ENCODE measurements at regions not wholly inside any gene's neighbourhood (a gene's known extent, or its start where the extent isn't known, plus 50 kb on each side); places are given as distances from the start of the nearest gene placed in this dataset.

DNA sequence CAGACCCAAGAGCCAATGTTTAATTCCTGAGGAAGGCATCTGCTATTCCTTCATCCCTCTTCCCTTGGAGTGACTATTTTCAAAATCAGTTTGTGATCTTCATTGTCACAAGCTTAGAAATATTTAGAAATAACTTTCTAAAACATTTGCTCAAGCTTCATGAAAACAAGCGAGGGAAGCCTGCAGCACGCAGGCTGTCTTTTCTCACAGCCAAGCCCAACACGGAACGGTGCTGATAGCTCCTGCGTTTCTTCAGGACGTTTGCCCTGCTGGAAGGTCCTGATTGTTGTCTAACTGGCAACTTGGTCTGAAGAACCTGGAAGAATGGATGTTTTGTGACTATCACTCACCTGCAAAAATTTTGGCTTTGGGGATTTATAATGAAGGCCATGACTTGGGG lies 152.5 kb downstream of the FGF9 start:
- DNase-seq = no peak

DNA sequence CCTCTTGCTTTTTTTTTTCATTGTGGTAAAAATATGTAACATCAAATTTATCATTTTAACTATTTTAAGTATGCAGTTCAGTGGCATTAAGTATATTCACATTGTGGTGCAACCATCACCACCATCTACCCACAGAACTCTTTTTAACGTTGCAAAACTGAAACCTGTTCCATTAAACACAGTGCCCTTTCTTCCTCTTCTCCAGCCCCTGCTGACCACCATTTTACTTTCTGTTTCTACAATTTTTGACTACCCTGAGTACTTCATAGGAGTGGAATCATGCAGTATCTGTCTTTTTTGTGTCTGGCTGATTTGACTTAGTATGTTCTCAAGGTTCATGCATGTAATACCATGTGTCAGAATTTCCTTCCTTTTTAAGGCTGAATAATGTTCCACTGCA lies 153.1 kb downstream of the FGF9 start:
- DNase-seq = no peak

DNA sequence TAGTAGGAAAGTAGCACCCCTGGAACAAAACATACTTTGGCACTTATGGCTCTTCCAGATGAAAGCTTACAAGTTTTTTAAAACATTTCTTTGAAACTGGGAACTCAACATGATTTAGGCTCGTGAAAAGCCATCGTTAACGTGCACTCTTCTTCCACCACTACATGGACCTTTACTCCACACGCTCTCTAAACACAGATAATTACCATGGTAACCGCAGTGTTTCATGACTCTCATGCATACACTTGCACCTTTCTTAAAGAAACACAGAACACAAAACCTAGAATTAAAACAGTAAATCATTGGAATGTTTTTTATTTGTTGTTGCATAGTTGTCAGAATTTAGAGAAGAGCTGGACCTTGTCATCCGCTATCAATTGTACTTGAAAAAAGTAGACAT lies 154.3 kb downstream of the FGF9 start:
- no peak for DNase-seq

DNA sequence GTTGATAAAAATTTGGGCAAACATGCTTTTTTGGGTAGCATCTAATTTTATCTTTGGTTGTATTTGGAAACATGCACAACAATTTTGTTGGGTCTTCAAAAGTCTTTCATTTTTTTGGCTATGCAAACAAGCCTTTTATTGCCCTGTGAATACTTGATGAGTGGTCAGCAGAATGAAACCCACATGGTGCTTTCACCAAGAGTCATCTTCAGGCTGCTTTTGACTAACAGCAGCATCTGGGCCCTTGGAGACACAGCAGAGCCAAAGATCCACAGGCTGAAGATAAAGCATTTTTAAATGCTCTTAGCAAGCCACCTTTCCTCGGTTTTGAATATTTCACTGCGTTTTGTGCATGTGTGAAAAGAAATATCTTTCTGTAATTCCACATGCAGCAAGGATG lies 154.9 kb downstream of the FGF9 start:
- DNase-seq = no peak

DNA sequence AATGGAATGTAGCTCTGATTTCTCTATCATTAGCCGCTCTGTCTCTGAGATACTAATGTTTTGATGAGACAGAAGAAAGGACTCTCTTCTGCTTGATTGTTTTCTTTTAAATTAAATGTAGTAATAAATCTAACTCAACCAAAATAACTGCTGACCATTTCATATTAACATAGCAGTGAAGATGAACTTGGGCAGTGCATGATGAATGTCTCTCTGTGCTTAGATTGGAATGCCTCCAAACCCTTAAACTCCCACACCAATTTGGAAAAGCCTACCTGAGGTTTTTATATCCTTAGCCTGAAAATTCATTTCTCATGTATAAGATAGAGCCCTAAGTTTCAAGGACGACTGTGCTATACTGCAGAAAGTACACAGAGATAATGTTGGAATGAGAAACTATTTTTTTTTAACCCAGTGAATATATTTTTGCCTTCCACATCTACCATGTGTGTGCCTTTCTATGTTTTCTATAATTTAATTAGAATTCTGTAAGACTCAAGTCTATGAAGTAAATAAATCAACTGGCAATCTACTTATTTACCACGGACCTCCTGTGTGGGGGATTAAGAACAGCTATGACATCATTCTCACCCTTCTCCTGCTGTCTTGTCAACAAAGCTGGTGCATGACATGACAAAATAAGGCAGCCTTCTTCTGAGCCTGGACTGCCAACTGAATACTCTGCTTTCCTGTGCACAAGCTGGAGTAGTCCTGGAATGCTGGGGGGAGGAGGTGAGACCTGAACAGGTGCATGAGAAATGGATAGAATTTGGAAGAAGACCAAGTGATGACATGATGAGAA lies 155.5 kb downstream of the FGF9 start:
- no peak for DNase-seq

DNA sequence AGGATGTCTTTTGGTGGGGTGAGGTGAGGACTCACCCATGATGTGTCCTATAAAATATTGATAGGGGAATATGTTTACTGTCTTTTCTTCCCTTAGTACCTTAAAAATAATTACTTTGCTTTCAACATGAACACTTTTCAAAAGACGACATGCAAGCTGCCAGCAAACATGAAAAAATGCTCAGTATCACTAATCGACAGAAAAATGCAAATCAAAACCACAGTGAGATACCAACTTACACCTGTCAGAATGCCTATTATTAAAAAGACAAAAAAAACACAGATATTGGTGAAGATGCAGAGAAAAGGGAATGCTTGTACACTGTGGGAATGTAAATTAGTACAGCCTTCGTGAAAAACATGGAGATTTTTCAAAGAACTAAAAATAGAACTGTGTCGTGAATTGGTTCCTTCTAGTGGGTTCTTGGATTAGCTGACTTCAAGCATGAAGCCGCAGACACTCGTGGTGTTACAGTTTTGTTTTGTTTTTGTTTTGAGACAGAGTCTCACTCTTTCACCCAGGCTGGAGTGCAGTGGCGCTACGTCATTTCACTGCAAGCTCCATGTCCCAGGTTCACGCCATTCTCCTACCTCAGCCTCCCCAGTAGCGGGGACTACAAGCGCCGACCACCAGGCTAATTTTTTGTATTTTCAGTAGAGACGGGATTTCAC lies 160.9 kb downstream of the FGF9 start:
- no peak for DNase-seq

DNA sequence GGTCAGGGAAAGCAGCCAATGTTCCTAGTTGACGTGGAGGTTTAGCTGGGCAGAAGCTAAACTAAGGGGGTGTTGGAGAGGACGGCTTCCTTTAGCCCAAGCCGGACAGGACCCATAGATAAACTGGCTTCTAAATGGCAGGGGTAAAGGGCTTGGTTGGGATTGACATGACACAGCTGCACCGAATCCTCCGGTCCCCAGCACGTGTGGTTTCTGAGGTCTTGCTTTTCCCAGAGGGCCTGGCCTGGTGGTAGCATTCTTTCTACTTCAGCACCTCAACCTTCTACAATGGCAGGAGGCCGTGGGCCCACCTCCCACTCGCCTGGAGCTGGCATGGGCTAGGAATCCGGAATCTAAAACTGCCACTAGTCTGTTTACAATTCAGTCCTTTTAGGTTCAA lies 163.0 kb downstream of the FGF9 start:
- no peak for DNase-seq

DNA sequence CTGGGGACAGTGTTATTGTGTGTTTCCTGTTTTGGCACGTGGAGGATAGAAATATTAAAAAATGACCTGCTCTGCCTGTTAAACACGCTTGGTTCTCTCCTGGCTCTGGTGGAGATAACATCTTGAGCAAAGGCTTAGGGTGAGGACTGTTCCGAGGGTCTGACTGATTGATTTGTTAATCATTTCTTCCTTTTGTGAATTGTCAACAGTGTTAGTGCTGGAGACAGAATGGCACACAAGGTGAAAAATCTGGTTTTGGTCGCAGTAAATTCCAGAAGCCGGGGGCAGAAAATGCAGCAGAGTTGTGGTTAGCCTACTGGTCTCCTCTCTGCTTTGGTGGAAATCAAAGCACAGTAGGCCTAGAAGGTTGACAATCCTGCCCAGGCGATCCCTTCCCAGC lies 163.6 kb downstream of the FGF9 start:
- no peak for DNase-seq

DNA sequence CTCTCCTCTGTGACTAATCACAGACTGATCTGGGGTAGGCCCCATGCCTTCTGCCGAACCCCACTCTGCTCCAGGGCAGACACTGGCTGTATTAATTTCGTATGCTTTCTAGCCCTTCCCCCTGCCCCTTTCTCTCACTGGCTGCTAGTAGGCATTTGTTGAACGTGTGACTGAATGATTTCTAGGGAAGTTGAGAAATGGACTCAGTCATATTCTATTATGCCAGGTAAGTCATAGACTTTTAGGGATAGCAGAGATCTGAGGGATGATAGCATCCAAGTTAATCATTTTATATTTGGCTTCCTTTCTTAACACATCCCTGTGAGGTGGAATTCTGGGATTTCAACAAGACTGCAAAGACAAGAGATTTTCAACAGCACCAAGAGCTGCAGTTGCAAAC lies 166.4 kb downstream of the FGF9 start:
- DNase-seq = no peak

DNA sequence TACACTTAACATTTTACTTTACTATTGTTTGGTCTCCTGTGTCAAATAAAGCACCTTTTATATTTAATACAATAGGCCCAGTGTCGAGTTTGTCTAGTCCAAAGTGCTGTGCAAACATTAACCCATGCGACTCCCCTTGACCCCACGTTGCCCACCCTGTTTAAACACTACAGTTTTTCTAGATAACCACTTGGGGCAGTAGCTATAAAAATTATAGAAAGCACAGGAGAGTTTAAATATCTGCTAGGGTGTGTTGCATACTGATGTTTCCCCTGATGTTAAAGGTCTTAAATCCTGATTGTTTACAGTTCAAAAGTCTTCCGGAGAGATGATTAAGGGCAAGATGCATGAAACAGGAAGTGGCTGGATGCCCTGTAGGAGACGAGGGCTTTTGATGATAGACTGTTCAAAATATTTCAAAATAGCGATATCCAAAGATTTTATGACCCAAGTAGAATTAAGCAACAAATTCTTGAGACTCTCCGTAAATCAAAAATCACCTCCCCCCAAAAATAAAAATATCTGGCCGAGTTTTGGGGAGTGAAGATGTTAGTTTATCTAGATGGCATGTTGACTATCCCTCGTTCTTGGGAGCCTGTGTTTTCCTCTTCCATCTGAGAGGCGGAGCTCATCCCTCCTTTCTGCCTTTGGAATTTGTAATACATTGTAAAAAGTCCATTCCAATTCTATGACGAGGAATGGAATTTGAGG lies 167.1 kb downstream of the FGF9 start:
- no peak for DNase-seq

DNA sequence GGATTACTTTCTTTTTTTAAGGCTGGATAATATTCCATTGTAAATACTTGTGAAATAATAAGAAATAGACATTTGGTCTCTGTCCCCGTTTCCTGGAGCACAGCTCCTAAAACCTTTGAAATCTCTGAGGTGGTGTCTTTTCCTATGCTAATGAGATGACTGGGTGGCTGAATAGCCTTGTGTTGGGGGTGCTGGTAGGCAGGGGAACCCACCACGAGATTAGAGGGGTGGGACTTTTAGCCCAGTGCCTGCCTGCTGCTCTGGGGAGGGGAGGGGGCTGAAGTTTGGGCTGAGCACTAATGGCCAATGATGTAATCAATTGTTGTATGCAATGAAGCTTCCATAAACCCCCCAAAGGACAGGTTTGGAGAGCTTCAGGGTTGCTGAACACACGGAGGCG lies 175.7 kb downstream of the FGF9 start:
- DNase-seq = no peak

DNA sequence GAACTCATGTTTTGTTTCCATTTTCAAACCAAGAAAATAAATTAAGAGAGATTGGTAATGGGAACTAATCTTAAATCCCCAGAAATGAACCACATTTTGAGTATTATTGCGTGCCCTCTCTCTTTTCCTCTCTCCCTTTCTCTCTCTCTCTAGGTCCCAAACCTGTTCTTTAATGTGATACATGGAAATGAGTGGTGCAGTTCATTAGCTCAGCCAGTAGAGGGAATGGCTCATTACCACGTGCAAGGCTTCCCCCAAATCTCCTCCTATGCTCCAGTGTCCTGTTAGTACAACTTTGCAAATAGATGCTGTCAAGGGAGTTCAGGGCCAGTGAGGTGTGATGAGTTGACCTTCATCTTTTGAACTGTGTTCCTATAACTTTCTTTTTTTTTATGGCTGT lies 178.4 kb downstream of the FGF9 start:
- no peak for DNase-seq

DNA sequence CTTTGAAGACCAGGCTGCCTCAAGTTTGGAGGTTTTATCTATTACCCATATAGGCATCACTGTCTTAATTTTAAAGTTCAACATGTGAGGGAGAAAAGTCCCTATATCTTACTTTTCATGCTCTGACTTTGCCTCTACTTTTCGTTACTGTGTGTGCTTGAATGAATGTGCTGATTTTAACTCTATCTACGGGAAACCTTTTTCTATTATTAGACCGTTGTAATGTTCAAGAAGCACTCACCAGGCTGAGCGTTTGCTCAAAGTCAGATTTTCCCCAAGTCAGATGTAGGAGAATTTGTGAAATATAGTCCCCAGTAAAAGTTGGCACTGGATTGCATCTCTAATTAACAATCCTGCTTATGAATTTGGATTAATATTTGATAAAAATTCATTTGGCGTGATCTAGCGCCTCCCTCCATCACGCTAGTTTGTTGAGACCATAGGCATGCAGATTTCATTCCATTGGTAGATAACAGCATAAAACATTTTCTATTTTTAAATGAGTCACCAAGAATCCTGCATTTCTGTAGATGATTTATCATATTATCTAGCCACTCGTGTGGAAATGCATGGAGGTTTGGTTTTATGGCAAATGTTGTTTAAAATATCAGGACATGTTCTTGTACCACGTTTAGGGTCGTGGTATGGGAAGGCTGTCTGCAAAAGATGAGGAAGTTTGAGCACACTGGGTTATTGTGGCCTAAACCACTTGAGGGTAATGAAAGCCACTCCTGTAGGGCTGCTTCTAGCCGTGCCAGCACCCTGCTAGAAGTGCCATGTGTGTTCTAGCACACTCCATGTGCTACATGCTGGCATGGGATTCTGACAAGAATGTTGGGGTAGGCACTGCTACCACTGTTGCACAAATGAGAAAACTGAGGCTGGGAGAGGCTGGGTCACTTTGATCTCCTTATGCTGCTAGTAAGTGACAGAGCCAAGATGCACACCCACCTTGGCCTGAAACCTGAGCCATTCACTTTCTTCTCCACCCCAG lies 179.4 kb downstream of the FGF9 start:
- DNase-seq = no peak

DNA sequence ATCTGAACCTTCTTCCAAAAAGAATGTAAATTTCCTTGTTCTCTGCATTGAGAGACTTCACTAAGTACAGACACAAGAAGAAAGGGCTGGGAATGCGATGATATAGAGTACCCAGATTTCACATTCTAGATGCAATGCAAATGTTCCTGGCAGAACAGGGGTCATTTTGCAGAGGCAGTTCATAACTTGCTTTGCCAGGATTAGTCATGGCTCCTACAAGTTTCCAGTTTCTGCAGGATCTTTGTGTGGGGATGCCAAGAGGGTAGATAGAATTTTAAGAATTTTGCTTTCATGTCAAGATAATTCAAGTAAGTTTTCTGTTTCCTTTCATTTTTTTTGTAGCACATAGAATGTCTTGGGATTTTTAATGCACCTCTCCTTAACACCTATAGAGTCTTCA lies 181.2 kb downstream of the FGF9 start:
- no peak for DNase-seq

DNA sequence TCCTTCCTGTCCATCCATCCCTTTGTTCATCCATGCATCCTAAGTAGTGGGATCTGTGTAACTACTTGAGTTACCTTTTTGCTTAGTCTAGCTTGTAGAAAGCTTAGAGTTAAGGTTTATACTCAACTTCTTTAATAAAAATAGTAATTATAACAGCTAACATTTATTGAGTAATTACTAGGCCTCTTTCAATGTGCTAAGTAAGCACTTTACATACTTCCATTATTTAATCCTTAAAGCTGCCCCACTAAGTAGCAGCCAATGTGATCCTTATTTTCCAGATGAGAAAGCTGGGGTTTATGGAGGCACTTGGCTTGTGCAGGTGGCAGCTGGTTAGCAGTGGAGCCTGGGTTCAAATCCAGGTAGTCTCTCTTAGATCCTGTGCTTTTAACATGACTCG lies 182.9 kb downstream of the FGF9 start:
- no peak for DNase-seq

DNA sequence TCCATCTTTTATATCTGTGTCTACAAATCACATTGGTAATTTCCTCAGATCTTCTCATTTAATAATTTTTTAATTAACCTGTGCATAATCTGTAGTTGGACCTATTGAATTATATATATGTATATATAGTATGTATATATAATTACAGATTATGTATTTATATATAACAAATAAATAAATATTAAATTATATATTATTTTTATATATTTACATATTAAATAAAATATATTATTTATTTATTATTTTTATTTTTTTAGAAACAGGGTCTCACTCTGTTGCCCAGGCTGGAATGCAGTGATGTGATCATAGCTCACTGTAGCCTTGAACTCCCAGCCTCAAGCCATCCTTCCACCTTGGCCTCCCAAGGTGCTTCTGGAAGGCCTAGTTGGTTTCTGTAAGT lies 197.9 kb downstream of the FGF9 start:
- DNase-seq = no peak

DNA sequence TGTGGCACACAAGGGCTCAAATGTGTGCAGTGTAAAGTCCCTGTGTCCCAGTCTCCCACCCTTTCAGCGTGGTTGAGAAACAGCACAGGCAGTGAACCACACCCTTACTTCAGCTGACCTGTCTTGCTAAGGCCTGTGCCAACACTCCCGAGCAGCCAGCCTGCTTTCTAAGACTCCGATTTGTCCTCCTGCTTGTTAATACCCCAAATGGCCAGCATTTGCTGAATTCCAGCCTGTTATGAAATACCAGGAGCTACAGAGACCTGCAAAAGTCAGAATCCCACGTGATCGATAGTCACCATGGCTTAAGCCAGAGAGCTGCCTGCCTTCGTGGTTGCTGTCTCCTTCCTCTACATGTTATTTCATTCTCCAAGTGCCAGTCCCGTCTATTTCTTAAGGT lies 200.5 kb downstream of the FGF9 start:
- no peak for DNase-seq

DNA sequence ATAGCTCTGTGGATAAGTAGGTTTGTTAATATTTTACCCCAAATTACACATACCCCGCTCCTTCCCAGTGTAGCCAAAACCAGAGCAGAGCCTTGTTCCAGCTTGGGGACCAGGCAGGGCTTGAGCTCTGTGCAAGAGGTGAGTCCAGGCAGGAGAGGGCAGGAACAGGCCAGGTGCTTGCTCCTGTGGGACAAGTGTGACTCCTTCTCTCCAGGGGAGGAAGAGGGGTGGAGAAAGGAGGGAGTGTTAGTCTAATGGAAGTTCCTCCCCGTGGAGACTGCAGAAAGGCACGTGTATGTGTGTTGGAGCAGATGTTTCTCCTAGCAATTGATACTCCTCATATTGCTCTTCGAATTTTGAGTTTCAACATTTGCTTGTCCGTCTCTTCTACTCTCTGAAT lies 201.0 kb downstream of the FGF9 start:
- DNase-seq = no peak

DNA sequence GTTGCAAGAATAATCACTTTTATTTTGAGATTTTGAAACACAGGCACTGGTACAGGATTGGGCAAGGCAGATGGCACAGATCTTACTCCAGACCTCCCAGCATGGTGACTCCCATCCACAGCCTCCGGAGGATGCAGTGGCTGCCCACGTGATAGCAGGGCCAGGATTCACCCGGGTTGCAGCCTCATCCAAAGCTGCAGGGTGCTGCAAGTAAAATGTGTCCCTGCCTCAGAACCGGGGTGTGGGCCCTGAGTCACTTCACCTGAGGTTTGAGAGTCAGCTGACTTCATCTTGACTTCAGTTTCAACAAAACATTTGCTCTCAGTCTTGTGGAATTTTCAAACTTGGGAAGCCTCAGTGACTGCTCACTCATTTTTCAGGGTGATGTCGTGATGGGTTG lies 201.9 kb downstream of the FGF9 start:
- DNase-seq = no peak

DNA sequence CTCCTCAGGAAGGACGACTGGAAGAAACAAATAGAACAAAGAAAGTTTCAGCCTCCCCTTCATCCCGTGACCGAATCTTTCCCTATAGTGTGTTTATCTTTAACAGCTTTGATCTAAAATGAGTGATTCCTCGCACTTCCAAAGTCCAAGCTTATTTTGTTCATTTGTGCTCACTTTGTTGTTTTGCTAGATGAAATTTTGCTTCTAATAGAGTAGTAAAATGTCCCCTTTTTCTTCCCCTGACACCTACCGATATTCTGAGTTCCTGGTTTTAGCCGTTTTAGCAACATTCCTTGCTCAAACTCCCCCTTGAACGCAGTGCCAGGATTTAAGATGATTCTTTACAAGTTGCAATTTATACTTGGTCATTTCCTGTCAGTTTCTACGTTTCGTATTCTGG lies 204.2 kb downstream of the FGF9 start:
- DNase-seq = no peak

DNA sequence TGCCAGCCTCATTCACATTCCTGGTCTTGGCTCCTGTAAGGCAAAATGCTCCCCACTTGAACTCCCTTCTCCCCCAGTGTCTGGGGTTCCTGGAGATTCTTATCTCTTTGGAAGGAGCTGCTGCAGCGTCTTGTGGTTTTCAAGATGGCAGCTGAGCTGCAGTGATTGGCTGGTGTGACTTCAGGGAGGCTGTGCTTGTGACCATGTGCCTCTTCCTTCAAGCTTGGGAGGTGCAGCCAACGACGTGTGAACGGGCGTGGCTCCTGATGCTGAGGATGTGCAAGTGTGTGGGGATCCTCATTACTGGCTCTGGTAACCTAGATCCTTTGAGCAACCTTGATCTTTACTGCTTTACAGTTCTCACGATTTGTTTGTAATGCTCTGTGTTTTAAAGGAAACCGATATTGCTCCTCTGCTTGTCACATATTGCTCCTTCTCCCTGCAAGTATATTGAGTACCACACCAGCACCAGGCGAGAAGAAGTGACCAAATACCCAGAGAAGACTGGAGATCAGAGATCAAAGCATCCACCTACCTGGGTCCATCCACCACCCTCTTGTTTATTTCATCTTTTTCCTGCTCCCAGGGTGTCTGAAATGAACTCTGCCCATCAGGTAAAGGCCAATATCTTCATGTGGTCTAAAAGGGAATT lies 208.5 kb downstream of the FGF9 start:
- no peak for DNase-seq

DNA sequence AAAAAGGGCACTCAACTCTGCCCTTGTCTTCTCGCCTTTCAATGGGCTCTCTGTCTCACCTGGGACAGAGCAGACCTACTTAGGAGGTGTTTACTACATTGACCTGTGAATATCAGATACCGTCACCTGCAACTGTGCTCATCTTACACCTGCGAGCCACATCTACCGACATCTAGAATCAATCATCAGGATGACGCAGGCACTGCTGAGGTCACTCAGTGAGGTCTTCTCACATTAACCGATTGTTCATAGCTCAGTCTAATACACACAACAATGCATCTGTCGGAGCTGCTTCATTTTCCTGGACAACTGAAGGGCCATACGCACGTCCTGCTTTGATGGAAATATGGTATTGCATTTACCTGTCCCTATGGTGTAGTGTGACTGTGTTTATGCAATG lies 211.9 kb downstream of the FGF9 start:
- no peak for DNase-seq

All from NK-92 treated with Interleukin-12 subunit alpha and Interleukin-12 subunit beta, amount 100 ng/mL, for 24 hours (cell line).